ENCODE measurements at regions not wholly inside any gene's neighbourhood (a gene's known extent, or its start where the extent isn't known, plus 50 kb on each side); places are given as distances from the start of the nearest gene placed in this dataset.

- Histone ChIP-seq H3K27me3 (ENCODE audit: insufficient read depth, poor library complexity, severe bottlenecking) (peaks cover 12% of the 10 kb centered on the region), H3K27ac (replicated peaks) (no peak overlapping the region), H3K4me3 (replicated peaks; ENCODE audit: insufficient read depth, low read length) (no peak overlapping the region)
- DNase-seq (ENCODE audit: low read depth in 1 of 2, low spot score in 1 of 2), result no peak
- TF ChIP-seq POLR2AphosphoS5 (IDR thresholded peaks at IDR 0.05; ENCODE audit: low read depth) (no peak), GABPA (IDR thresholded peaks at IDR 0.05; ENCODE audit: low read depth) (no peak), SPI1 (IDR thresholded peaks at IDR 0.05; ENCODE audit: borderline replicate concordance, low read depth) (no peak), CTCF (IDR thresholded peaks at IDR 0.05; ENCODE audit: insufficient read depth, low read length) (no peak)
- TF ChIP-seq, protein P1, sequence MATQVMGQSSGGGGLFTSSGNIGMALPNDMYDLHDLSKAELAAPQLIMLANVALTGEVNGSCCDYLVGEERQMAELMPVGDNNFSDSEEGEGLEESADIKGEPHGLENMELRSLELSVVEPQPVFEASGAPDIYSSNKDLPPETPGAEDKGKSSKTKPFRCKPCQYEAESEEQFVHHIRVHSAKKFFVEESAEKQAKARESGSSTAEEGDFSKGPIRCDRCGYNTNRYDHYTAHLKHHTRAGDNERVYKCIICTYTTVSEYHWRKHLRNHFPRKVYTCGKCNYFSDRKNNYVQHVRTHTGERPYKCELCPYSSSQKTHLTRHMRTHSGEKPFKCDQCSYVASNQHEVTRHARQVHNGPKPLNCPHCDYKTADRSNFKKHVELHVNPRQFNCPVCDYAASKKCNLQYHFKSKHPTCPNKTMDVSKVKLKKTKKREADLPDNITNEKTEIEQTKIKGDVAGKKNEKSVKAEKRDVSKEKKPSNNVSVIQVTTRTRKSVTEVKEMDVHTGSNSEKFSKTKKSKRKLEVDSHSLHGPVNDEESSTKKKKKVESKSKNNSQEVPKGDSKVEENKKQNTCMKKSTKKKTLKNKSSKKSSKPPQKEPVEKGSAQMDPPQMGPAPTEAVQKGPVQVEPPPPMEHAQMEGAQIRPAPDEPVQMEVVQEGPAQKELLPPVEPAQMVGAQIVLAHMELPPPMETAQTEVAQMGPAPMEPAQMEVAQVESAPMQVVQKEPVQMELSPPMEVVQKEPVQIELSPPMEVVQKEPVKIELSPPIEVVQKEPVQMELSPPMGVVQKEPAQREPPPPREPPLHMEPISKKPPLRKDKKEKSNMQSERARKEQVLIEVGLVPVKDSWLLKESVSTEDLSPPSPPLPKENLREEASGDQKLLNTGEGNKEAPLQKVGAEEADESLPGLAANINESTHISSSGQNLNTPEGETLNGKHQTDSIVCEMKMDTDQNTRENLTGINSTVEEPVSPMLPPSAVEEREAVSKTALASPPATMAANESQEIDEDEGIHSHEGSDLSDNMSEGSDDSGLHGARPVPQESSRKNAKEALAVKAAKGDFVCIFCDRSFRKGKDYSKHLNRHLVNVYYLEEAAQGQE (IDR thresholded peaks at IDR 0.05; ENCODE audit: insufficient replicate concordance, low read depth), result no peak
These were observed 68.3 kb downstream of the CHST1 start for GRCh38 chr11:45597097-45597496.

- TF ChIP-seq, protein P1 (IDR thresholded peaks at IDR 0.05; ENCODE audit: insufficient replicate concordance, low read depth), result no peak
- TF ChIP-seq GABPA (IDR thresholded peaks at IDR 0.05; ENCODE audit: low read depth) (no peak), POLR2AphosphoS5 (IDR thresholded peaks at IDR 0.05; ENCODE audit: low read depth) (no peak), CTCF (IDR thresholded peaks at IDR 0.05; ENCODE audit: insufficient read depth, low read length) (no peak), SPI1 (IDR thresholded peaks at IDR 0.05; ENCODE audit: borderline replicate concordance, low read depth) (no peak)
- H3K27me3 ChIP-seq (ENCODE audit: insufficient read depth, poor library complexity, severe bottlenecking), result peaks cover 12% of the 10 kb centered on the region
- H3K4me3 ChIP-seq (replicated peaks; ENCODE audit: insufficient read depth, low read length), result no peak overlapping the region
- no peak overlapping the region for H3K27ac ChIP-seq (replicated peaks)
- no peak for DNase-seq (ENCODE audit: low read depth in 1 of 2, low spot score in 1 of 2)
These were observed 68.9 kb downstream of the CHST1 start for GRCh38 chr11:45596571-45596970.

DNA sequence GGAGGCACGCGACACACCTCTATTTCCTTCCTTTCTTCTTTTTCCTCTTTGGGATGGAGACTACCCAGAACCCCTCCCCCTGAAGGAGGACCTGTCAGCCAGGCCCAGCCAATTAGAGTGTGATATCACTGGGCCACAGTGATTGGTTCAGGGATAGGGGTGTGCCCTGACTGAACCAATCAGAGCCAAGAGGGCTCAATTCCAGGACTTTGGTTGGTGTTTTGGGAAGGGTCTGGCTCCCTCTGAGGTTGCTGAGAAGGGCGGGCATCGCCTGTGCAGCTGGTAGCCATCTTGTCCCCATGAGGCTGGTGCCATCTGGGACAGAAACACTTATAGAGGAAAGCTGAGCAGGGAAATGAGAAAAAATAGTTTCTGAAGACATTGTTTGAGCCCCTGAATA is 71.4 kb downstream of the CHST1 start:
- no peak overlapping the region for H3K27ac ChIP-seq (replicated peaks)
- TF ChIP-seq POLR2AphosphoS5 (IDR thresholded peaks at IDR 0.05; ENCODE audit: low read depth), result no peak
- TF ChIP-seq, protein P1 (IDR thresholded peaks at IDR 0.05; ENCODE audit: insufficient replicate concordance, low read depth), result no peak
- peaks cover 5% of the 10 kb centered on the region for H3K27me3 ChIP-seq (ENCODE audit: insufficient read depth, poor library complexity, severe bottlenecking)
- no peak for DNase-seq (ENCODE audit: low read depth in 1 of 2, low spot score in 1 of 2)
- no peak overlapping the region for H3K4me3 ChIP-seq (replicated peaks; ENCODE audit: insufficient read depth, low read length)

- Histone ChIP-seq H3K4me3 (replicated peaks; ENCODE audit: insufficient read depth, low read length) (no peak overlapping the region), H3K27me3 (ENCODE audit: insufficient read depth, poor library complexity, severe bottlenecking) (peaks cover 3% of the 10 kb centered on the region), H3K27ac (replicated peaks) (no peak overlapping the region)
- no peak for TF ChIP-seq POLR2AphosphoS5 (IDR thresholded peaks at IDR 0.05; ENCODE audit: low read depth)
- TF ChIP-seq GABPA (IDR thresholded peaks at IDR 0.05; ENCODE audit: low read depth), result no peak
- no peak for TF ChIP-seq SPI1 (IDR thresholded peaks at IDR 0.05; ENCODE audit: borderline replicate concordance, low read depth)
- no peak for TF ChIP-seq CTCF (IDR thresholded peaks at IDR 0.05; ENCODE audit: insufficient read depth, low read length)
- TF ChIP-seq, protein P1 (IDR thresholded peaks at IDR 0.05; ENCODE audit: insufficient replicate concordance, low read depth), result no peak
- DNase-seq (ENCODE audit: low read depth in 1 of 2, low spot score in 1 of 2), result no peak
These were observed 72.8 kb downstream of the CHST1 start for GRCh38 chr11:45592636-45593035.

Measured in HL-60 (cell line).